GM12875 (cell line): ENCODE measurements at regions not wholly inside any gene's neighbourhood (a gene's known extent, or its start where the extent isn't known, plus 50 kb on each side); places are given as distances from the start of the nearest gene placed in this dataset.
A peak's percentile ranks its signal among the peaks of the same experiment; 100 is the strongest.

Experiments
- H3K4me3 ChIP-seq: one replicate; pipeline ENCODE4 v1.5.1; 2011; ENCODE audit warnings: low read depth, low read length, control low read depth
- TF ChIP-seq, protein P1 (sequence below): IDR thresholded peaks from 2 replicates; pipeline ENCODE4 v1.5.1; 2011; ENCODE audit warnings: low read depth, mild to moderate bottlenecking, control low read depth, inconsistent platforms, low read length, moderate library complexity, borderline replicate concordance; ENCODE audit not compliant: insufficient read depth

DNA sequence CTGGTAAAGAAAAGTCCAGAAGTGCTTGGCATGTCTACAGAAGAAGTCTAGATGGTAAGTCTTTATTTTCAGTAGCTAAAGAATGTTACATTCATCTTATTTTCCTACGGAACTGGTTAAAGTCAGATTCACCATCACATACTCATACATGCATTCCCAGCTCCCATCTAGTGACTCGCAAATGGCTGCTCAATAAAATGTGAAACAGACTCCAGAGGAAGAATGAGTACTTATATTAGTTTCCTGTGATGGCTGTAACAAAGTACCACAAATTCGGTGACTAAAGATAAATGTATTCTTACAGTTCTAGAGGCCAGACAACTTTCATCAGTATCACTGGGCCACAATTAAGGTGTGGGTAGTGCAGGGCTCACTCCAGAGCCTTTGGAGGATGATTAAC is 797.2 kb downstream of the SATB2 start:
- H3K4me3 ChIP-seq = no peak overlapping the region
- TF ChIP-seq, protein P1, sequence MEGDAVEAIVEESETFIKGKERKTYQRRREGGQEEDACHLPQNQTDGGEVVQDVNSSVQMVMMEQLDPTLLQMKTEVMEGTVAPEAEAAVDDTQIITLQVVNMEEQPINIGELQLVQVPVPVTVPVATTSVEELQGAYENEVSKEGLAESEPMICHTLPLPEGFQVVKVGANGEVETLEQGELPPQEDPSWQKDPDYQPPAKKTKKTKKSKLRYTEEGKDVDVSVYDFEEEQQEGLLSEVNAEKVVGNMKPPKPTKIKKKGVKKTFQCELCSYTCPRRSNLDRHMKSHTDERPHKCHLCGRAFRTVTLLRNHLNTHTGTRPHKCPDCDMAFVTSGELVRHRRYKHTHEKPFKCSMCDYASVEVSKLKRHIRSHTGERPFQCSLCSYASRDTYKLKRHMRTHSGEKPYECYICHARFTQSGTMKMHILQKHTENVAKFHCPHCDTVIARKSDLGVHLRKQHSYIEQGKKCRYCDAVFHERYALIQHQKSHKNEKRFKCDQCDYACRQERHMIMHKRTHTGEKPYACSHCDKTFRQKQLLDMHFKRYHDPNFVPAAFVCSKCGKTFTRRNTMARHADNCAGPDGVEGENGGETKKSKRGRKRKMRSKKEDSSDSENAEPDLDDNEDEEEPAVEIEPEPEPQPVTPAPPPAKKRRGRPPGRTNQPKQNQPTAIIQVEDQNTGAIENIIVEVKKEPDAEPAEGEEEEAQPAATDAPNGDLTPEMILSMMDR = no peak

DNA sequence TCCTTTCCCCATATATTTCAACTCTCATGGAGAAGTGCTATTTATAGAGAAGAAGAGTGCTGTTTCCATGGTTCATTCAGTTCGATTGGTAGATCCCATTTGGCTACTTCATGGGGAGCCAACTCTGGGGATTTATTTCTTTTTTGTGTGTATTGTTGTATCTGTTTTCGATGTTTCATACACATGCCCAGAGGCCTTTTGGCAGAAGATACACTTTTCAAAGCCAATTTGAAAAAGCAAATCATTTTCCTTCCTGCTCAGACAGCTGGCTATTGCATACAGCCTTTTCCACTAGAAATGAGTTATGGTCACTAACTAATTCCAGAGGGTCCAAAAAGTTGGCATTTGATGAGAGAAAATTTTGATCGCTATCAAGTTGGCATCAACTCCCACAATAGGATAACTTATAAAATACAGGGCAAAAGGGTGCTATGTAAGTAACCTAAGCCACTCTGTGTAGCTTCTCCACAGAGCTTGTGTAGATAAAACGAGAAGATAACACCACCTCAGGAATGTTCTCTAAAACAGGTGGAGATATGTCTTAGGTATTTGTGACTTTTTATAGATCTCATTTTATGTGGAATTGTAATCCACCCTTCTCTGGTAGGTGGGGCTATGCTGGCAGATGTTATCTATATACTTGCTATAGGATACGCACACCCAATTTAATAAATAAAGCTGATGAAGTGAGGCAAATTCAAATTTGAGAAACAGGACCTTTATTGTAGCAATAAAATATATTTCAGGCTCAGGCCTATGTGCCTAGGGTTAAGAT is 798.5 kb downstream of the SATB2 start:
- H3K4me3 ChIP-seq = no peak overlapping the region
- TF ChIP-seq, protein P1 = no peak

DNA sequence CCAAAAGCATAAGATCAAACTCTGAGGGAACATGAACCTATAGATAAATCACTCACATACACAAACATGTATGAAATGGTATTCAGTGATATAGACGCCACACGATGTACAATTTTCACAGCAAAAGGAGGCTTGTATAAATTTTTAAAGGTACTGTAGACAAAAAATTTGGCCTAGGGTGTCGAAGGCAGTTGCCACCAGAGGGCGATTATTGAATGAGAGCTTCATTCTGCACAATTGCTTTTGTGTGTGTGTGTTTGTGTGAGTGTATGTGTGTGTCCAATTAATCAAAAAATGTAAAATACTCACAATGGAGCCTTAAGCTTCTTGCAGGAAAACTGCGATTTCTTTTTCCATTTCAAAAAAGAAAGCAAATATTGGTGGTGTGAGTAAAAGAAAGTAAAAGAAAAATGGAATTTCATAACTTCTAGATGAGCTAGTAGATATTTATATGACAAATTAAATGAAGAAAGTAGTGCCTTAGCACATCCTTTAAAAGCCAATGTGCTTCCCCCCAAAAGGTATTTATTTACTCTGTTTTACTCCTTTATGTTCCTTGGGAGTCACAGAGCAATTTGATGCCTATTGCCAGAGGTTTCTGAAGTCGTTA is 800.1 kb downstream of the SATB2 start:
- TF ChIP-seq, protein P1 = peak; percentile 27; the same call in 1 of the 2 replicates

DNA sequence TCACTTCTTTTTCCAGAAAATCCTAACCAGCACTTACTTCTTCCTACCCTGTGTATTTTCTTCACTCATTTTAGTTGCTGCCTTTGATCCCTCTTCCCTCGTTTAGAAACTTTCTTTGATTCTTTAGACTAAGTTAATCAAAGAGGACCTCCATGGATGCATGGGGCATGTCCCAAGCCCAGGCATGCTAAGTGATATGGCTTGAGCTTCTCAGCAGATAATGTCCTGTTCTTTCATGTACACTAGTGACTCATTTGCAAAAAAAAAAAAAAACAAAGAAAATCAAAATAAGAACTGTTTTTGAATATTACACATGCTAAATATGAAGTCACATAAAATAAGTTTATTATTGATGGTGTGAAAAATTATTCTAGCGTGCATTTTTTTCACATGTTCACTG is 800.9 kb downstream of the SATB2 start:
- no peak overlapping the region for H3K4me3 ChIP-seq
- TF ChIP-seq, protein P1 = no peak

More for the DNA sequence above, 800.1 kb downstream of the SATB2 start:
- H3K4me3 ChIP-seq = no peak overlapping the region

DNA sequence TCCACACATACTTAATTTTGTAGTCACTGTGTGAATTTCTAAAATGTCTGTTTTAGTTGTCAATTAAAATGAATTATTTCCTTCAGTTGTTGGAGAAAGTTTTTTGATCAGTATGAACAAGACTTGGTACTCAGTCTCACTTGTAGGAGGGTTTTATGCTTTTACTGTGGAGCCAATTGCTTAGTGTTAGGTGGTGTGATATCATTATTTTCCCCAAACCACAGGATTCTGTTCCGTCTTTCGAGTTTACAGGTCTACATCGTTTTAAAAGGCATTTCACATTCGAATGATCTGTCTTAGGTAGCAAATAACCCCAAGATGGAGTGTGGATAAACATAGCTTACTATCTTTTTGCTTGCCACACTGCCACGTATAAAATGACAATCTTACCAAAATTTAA is 803.1 kb downstream of the SATB2 start:
- TF ChIP-seq, protein P1 = no peak
- no peak overlapping the region for H3K4me3 ChIP-seq

DNA sequence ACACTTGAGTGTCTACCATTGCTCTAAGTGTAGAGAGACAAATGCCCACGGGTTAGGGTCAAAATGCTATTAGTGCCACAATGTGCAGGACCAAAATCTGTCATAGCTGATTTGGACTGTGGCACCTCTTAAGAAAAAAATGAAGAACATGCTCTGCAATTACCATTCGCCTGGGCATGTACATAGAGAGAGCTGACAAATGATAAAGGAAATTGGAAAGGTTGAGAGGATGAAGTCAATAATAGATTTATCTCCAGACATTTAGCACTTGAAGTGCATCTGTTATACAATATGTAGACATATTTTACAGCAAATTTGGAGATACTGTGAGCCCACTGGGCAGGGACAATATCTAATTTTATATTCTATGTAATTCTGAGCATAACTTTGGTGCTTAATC is 804.4 kb downstream of the SATB2 start:
- no peak overlapping the region for H3K4me3 ChIP-seq
- TF ChIP-seq, protein P1 = no peak

DNA sequence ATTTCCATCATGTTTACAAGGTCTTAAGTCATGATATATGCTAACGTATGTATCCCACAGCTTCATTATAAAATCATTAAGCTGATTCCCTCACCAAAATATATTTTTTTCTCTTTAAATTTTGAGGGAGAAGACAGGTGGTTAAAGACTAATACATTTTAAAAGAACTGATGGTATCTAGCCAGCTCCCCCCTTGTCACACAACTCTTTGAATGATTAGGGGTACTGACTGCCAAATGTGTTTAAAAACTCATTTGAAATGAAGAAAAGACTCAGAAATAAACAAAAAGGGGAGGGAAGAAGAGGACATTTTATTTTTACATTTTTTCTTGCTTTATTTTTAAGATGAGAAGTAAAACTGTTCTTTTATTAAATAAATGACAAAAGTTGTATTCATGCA is 805.3 kb downstream of the SATB2 start:
- H3K4me3 ChIP-seq = no peak overlapping the region
- TF ChIP-seq, protein P1 = no peak
